Upper lobe of right lung (tissue), 1 donor: ENCODE measurements at regions not wholly inside any gene's neighbourhood (a gene's known extent, or its start where the extent isn't known, plus 50 kb on each side); places are given as distances from the start of the nearest gene placed in this dataset.

Source experiments
- ATAC-seq: fragments of 200-7000 bp; cut with Tn5 transposase; one replicate; pipeline ENCODE4 v1.9.1; 2020; ENCODE audit warnings: mild to moderate bottlenecking, moderate library complexity
- DNase-seq: peaks from one replicate; pipeline ENCODE4 v3.0.0-alpha.2; 2020
- H3K27ac ChIP-seq: fragments of 200-600 bp; one replicate; pipeline ENCODE4 v1.8.0; 2022
- H3K27me3 ChIP-seq: fragments of 200-600 bp; one replicate; pipeline ENCODE4 v1.8.0; 2022; ENCODE audit warnings: mild to moderate bottlenecking
- H3K36me3 ChIP-seq: fragments of 200-600 bp; one replicate; pipeline ENCODE4 v1.8.0; 2022
- H3K4me1 ChIP-seq: fragments of 200-600 bp; one replicate; pipeline ENCODE4 v1.8.0; 2022
- H3K4me3 ChIP-seq: fragments of 200-600 bp; one replicate; pipeline ENCODE4 v1.8.0; 2022; ENCODE audit warnings: mild to moderate bottlenecking
- H3K9me3 ChIP-seq: fragments of 200-600 bp; one replicate; pipeline ENCODE4 v1.8.0; 2022
- intact Hi-C: fragments of 100-400 bp; cut with DNase I; formaldehyde crosslinking; loops from one replicate; pipeline ENCODE4 v1.11.0; 2022
- TF ChIP-seq, protein P1 (sequence below): fragments of 200-600 bp; IDR thresholded peaks from one replicate; pipeline ENCODE4 v1.8.0; 2022; ENCODE audit warnings: antibody characterized with exemption
- donor health status: DM: no; HTN: yes; CAD: no; lungs with severe emphysema.

DNA sequence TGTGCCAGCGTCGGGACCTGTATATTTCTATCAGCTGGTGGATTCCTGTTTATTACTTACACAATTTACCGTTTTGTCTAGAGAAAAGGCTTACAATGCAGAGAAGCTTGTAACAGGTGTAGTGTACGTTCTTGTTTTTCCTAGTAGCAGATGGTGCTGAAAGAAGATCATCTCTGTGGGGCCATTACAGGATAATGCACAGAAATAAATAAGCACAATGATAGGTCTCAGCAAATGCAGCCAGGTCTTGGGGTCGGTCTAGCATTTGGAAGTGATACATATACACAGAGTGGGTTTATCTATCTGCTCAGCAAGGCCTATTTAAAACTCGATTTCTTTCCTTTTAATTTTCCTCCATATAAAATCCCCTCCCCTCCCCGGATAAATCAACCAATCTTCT is 180.9 kb upstream of the LCORL start:
- intact Hi-C loops, result no loop called here
- H3K27me3 ChIP-seq, result no peaks in the 10 kb centered on the region
- H3K4me3 ChIP-seq, result no peak overlapping the region
- no peaks in the 10 kb centered on the region for H3K4me1 ChIP-seq
- no peaks in the 10 kb centered on the region for H3K36me3 ChIP-seq
- DNase-seq (no peak), ATAC-seq (no peak)
- H3K9me3 ChIP-seq, result no peaks in the 10 kb centered on the region
- no peak overlapping the region for H3K27ac ChIP-seq
- TF ChIP-seq, protein P1, sequence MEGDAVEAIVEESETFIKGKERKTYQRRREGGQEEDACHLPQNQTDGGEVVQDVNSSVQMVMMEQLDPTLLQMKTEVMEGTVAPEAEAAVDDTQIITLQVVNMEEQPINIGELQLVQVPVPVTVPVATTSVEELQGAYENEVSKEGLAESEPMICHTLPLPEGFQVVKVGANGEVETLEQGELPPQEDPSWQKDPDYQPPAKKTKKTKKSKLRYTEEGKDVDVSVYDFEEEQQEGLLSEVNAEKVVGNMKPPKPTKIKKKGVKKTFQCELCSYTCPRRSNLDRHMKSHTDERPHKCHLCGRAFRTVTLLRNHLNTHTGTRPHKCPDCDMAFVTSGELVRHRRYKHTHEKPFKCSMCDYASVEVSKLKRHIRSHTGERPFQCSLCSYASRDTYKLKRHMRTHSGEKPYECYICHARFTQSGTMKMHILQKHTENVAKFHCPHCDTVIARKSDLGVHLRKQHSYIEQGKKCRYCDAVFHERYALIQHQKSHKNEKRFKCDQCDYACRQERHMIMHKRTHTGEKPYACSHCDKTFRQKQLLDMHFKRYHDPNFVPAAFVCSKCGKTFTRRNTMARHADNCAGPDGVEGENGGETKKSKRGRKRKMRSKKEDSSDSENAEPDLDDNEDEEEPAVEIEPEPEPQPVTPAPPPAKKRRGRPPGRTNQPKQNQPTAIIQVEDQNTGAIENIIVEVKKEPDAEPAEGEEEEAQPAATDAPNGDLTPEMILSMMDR, result no peak

DNA sequence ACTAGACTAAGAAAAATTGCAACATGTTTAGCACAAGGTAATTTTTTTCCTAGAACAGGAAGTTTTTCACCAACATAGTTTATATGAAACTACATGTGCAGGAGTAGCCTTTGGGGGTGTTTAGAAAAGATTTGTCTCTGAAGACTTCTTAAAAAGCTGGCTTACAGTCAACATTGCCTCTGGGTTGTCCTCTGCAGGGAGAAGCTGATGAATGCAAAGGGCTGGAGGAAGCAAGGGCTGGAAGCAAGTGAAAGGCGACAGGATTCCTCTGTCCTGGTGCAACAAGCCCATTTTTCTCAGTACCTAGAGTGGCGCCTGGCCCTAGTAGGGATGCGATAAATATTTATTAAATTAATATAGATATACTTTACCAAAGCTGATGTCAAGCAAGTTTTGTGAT is 180.3 kb upstream of the LCORL start:
- no peaks in the 10 kb centered on the region for H3K27me3 ChIP-seq

DNA sequence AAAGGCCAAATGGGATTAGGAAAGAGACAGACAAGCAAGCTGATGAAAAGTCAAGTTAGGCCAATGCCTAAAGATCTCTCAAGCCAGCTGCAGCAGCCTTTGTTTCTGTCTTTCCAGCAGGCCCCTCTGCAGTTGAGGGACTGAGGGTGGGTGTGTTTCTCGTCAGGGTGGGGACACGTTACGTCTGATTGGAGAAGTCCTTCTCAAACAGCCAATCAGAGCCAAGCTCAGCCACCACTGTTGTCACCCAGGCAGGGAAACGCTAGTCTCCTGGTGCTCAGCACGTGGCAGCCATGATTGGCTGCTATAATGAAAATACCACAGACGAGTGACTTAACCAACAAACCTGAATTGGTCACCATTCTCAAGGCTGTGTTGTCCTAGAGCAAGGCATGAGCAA is 177.1 kb upstream of the LCORL start:
- H3K4me3 ChIP-seq, result no peak overlapping the region
- intact Hi-C loops, result no loop called here
- TF ChIP-seq, protein P1, result no peak
- ATAC-seq (no peak), DNase-seq (no peak)
- no peaks in the 10 kb centered on the region for H3K27me3 ChIP-seq
- no peaks in the 10 kb centered on the region for H3K36me3 ChIP-seq
- H3K27ac ChIP-seq, result no peak overlapping the region
- no peaks in the 10 kb centered on the region for H3K9me3 ChIP-seq
- no peaks in the 10 kb centered on the region for H3K4me1 ChIP-seq

More for the DNA sequence above, 180.3 kb upstream of the LCORL start:
- intact Hi-C loops, result no loop called here
- Histone ChIP-seq H3K27ac (no peak overlapping the region), H3K4me3 (no peak overlapping the region), H3K4me1 (no peaks in the 10 kb centered on the region), H3K36me3 (no peaks in the 10 kb centered on the region), H3K9me3 (no peaks in the 10 kb centered on the region)
- ATAC-seq (no peak), DNase-seq (no peak)
- TF ChIP-seq, protein P1, result no peak

DNA sequence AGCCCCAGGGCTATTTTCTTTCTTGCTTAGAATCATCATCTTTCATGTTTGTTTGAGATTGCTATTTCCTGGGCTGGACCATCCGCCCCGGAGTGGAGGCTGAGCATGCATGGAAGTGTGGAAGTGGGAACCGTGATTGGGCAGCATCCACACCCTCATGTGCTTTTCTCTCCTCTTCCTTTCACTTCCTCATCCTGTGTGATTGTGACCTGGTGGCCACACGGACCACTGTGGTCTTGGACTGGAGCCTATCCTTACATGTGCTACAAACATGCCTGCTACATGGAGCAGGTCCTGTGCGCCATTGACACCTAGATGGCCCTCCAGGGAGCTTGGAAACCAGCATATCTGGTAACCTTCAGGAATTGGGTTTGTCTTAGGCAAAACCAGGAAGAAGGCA is 175.9 kb upstream of the LCORL start:
- intact Hi-C loops, result no loop called here
- H3K4me3 ChIP-seq, result no peak overlapping the region
- H3K9me3 ChIP-seq, result no peaks in the 10 kb centered on the region
- ATAC-seq, result no peak
- H3K36me3 ChIP-seq, result no peaks in the 10 kb centered on the region
- no peaks in the 10 kb centered on the region for H3K4me1 ChIP-seq
- TF ChIP-seq, protein P1, result no peak
- no peak overlapping the region for H3K27ac ChIP-seq
- no peaks in the 10 kb centered on the region for H3K27me3 ChIP-seq
- DNase-seq, result no peak

DNA sequence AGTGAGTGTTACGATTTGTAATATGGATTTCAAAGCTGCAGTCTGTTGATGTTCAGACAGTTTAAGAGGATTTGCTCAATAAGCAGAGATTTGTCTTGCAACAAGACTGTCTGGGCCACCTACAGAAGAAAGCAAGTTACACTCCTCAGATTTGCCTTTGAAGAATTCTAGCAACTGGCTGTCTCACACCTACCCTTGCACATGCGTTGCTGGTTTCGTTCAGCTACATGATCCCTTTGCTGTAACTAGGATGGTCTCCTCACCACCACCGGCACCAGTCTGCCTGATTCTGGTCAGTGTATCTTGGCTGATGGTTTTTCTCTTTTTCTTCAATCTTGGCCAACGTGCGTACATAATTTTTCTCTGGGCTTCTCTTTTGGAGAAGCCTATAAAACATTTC is 172.7 kb upstream of the LCORL start:
- H3K36me3 ChIP-seq, result no peaks in the 10 kb centered on the region
- no peaks in the 10 kb centered on the region for H3K9me3 ChIP-seq
- TF ChIP-seq, protein P1, result no peak
- no peaks in the 10 kb centered on the region for H3K4me1 ChIP-seq
- H3K4me3 ChIP-seq, result no peak overlapping the region
- no peak overlapping the region for H3K27ac ChIP-seq
- H3K27me3 ChIP-seq, result no peaks in the 10 kb centered on the region
- DNase-seq (no peak), ATAC-seq (no peak)
- intact Hi-C loops, result no loop called here

DNA sequence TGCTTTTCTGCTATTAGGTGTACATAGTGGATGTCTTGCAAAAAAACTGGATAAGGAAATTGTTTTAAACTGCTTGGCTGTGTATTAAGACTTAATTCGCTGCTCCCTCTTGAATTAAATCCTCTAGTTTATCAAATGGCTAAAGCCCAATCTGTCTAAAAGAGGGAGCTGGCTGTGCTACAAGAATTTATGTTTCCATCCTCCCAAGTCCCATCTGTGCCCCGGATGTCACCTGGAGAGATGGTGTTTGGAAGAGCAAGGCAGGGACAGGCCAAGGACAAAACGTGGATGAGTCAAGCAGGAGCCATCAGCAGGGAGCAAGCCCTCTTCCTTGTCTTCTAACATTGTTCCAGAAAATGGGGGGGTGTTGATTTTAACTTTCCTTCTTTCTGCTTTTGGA is 171.3 kb upstream of the LCORL start:
- TF ChIP-seq, protein P1, result no peak
- no peaks in the 10 kb centered on the region for H3K9me3 ChIP-seq
- no peak for ATAC-seq
- DNase-seq, result no peak
- no peaks in the 10 kb centered on the region for H3K36me3 ChIP-seq
- intact Hi-C loops, result no loop called here
- no peak overlapping the region for H3K4me3 ChIP-seq
- H3K4me1 ChIP-seq, result no peaks in the 10 kb centered on the region
- no peak overlapping the region for H3K27ac ChIP-seq
- no peaks in the 10 kb centered on the region for H3K27me3 ChIP-seq
